Chondrocyte (in vitro differentiated cells): ENCODE measurements at regions not wholly inside any gene's neighbourhood (a gene's known extent, or its start where the extent isn't known, plus 50 kb on each side); places are given as distances from the start of the nearest gene placed in this dataset.

ENCODE experiments used
- DNase-seq: peaks from one replicate; pipeline ENCODE4 v3.0.0; 2021; ENCODE audit warnings: mixed read lengths, low spot score
- H3K27ac Mint-ChIP-seq: one replicate; pipeline ENCODE4 v1.8.0; 2021; ENCODE audit warnings: mild to moderate bottlenecking, moderate library complexity, mixed read lengths; ENCODE audit not compliant: unreplicated experiment
- H3K27me3 Mint-ChIP-seq: 2 replicates; pipeline ENCODE4 v1.8.0; 2021; ENCODE audit warnings: low read depth, mixed read lengths
- H3K36me3 Mint-ChIP-seq: 2 replicates; pipeline ENCODE4 v1.8.0; 2021; ENCODE audit warnings: low read depth, mixed read lengths
- H3K4me1 Mint-ChIP-seq: 2 replicates; pipeline ENCODE4 v1.8.0; 2021; ENCODE audit warnings: low read depth, mild to moderate bottlenecking, mixed read lengths
- H3K4me3 Mint-ChIP-seq: one replicate; pipeline ENCODE4 v1.8.0; 2021; ENCODE audit warnings: mild to moderate bottlenecking, moderate library complexity, mixed read lengths; ENCODE audit not compliant: unreplicated experiment
- H3K9me3 Mint-ChIP-seq: 2 replicates; pipeline ENCODE4 v1.8.0; 2021; ENCODE audit warnings: low read depth, mixed read lengths
- TF ChIP-seq, protein P1 (sequence below): fragments of 200-600 bp; sonication (generic); IDR thresholded peaks from 2 replicates; pipeline ENCODE4 v1.5.0; 2021; ENCODE audit warnings: antibody characterized with exemption, mild to moderate bottlenecking, moderate library complexity

DNA sequence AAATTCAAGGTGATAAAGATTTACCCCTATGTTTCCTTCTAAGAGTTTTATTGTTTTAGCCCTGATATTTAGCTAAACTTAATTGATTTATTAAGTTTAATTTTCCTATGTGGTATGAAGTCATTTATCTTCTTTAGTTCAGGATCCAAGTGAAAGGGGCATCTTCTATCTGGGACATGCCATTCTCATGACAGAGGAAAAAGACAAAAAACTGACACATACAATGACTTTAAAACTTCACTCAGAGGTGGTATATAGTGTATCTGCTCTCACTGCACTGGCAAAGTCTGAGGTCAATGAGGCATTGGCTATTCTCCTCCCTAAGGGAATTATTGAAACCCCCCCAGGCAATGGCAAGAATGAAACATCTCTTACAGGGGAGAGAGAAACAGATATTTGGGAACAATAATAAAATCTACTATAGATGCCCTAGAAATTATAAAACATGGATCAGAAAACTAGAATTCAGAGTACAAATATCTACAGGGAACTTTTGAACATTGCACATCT is 237.4 kb downstream of the MYCN start:
- Mint-ChIP-seq H3K4me3 (no peak overlapping the region), H3K27ac (no peak overlapping the region), H3K27me3 (peaks cover 5% of the 10 kb centered on the region), H3K36me3 (no peaks in the 10 kb centered on the region), H3K9me3 (no peaks in the 10 kb centered on the region), H3K4me1 (no peaks in the 10 kb centered on the region)
- TF ChIP-seq, protein P1, sequence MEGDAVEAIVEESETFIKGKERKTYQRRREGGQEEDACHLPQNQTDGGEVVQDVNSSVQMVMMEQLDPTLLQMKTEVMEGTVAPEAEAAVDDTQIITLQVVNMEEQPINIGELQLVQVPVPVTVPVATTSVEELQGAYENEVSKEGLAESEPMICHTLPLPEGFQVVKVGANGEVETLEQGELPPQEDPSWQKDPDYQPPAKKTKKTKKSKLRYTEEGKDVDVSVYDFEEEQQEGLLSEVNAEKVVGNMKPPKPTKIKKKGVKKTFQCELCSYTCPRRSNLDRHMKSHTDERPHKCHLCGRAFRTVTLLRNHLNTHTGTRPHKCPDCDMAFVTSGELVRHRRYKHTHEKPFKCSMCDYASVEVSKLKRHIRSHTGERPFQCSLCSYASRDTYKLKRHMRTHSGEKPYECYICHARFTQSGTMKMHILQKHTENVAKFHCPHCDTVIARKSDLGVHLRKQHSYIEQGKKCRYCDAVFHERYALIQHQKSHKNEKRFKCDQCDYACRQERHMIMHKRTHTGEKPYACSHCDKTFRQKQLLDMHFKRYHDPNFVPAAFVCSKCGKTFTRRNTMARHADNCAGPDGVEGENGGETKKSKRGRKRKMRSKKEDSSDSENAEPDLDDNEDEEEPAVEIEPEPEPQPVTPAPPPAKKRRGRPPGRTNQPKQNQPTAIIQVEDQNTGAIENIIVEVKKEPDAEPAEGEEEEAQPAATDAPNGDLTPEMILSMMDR, result no peak
- no peak for DNase-seq

GRCh38 chr2:16176971-16177480 is 236.7 kb downstream of the MYCN start:
- Mint-ChIP-seq H3K27ac (no peak overlapping the region), H3K36me3 (no peaks in the 10 kb centered on the region), H3K4me3 (no peak overlapping the region), H3K9me3 (no peaks in the 10 kb centered on the region), H3K27me3 (peaks cover 5% of the 10 kb centered on the region), H3K4me1 (no peaks in the 10 kb centered on the region)
- no peak for DNase-seq
- TF ChIP-seq, protein P1, result no peak

DNA sequence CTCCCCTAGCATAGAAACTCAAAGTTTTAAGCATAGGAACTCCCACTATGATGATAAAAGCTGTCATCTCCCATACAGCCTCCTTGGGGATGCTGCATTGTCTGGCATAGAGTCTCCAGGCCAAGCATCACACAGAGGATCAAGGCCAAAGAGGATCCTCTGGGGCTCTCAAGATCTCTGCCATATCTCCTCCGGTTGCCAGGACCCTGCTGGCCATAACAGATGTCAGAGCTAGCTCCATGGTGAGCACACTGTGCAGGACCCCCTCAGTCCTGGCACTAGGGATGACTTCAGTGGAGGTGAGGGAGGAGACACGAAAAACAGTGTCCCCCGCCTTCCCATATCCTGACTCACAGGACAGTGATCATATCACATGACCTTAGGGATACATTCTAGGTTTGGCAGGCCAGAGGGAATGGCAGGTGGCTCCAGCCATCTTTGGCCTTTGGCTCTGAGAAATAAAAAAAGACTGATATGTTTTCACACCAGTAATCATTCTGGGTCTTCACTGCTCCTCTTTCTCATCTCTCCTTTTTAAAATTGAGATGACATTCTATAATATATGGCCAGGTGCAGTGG is 235.0 kb downstream of the MYCN start:
- peaks cover 7% of the 10 kb centered on the region for H3K27me3 Mint-ChIP-seq
- no peaks in the 10 kb centered on the region for H3K4me1 Mint-ChIP-seq
- no peaks in the 10 kb centered on the region for H3K9me3 Mint-ChIP-seq
- TF ChIP-seq, protein P1, result no peak
- DNase-seq, result no peak
- H3K27ac Mint-ChIP-seq, result no peak overlapping the region
- H3K4me3 Mint-ChIP-seq, result no peak overlapping the region
- no peaks in the 10 kb centered on the region for H3K36me3 Mint-ChIP-seq

- no peak overlapping the region for H3K4me3 Mint-ChIP-seq
- H3K9me3 Mint-ChIP-seq, result no peaks in the 10 kb centered on the region
- no peaks in the 10 kb centered on the region for H3K4me1 Mint-ChIP-seq
- TF ChIP-seq, protein P1, result no peak
- H3K27me3 Mint-ChIP-seq, result peaks cover 4% of the 10 kb centered on the region
- H3K36me3 Mint-ChIP-seq, result no peaks in the 10 kb centered on the region
- no peak overlapping the region for H3K27ac Mint-ChIP-seq
- no peak for DNase-seq
Measured at GRCh38 chr2:16174693-16175045, 234.3 kb downstream of the MYCN start.

GRCh38 chr2:16173893-16174692 is 233.7 kb downstream of the MYCN start:
- Mint-ChIP-seq H3K27me3 (peaks cover 4% of the 10 kb centered on the region), H3K4me3 (no peak overlapping the region), H3K9me3 (no peaks in the 10 kb centered on the region), H3K36me3 (no peaks in the 10 kb centered on the region), H3K4me1 (no peaks in the 10 kb centered on the region), H3K27ac (no peak overlapping the region)
- DNase-seq, result no peak
- TF ChIP-seq, protein P1, result no peak
